Neural progenitor cell (in vitro differentiated cells): ENCODE measurements at regions not wholly inside any gene's neighbourhood (a gene's known extent, or its start where the extent isn't known, plus 50 kb on each side); places are given as distances from the start of the nearest gene placed in this dataset.

ENCODE experiments used
- DNase-seq: peaks from one replicate; pipeline ENCODE4 v3.0.0-alpha.2; 2016; ENCODE audit warnings: low spot score
- H2AFZ ChIP-seq: fragments of 200-600 bp; sonication (generic); replicated peaks from 2 replicates; pipeline ENCODE4 v1.6.1; 2016; ENCODE audit warnings: antibody characterized with exemption
- H3F3A ChIP-seq: fragments of 200-600 bp; sonication (generic); 2 replicates; pipeline ENCODE4 v1.6.1; 2016; ENCODE audit warnings: antibody characterized with exemption, low read depth
- H3K27ac ChIP-seq: fragments of 200-600 bp; sonication (generic); 2 replicates; pipeline ENCODE4 v1.5.1; 2016; ENCODE audit warnings: mild to moderate bottlenecking
- H3K27me3 ChIP-seq: fragments of 200-600 bp; sonication (generic); 2 replicates; pipeline ENCODE4 v1.6.1; 2016; ENCODE audit warnings: mild to moderate bottlenecking, moderate library complexity
- H3K36me3 ChIP-seq: fragments of 200-600 bp; sonication (generic); 2 replicates; pipeline ENCODE4 v1.5.1; 2016
- H3K4me1 ChIP-seq: fragments of 200-600 bp; sonication (generic); 2 replicates; pipeline ENCODE4 v1.6.1; 2016; ENCODE audit warnings: mixed run types
- H3K4me2 ChIP-seq: fragments of 200-600 bp; sonication (generic); 2 replicates; pipeline ENCODE4 v1.6.1; 2016
- H3K4me3 ChIP-seq: fragments of 200-600 bp; sonication (generic); 2 replicates; pipeline ENCODE4 v1.5.1; 2016
- H3K79me2 ChIP-seq: fragments of 200-600 bp; sonication (generic); 2 replicates; pipeline ENCODE4 v1.6.1; 2016; ENCODE audit warnings: low read depth
- H3K9ac ChIP-seq: fragments of 200-600 bp; sonication (generic); 2 replicates; pipeline ENCODE4 v1.6.1; 2016
- H3K9me3 ChIP-seq: fragments of 200-600 bp; sonication (generic); 2 replicates; pipeline ENCODE4 v1.5.1; 2016; ENCODE audit warnings: low read depth
- H4K20me1 ChIP-seq: fragments of 200-600 bp; sonication (generic); 2 replicates; pipeline ENCODE4 v1.6.1; 2016; ENCODE audit warnings: low read depth
- H3K27ac Mint-ChIP-seq: 3 replicates; pipeline ENCODE4 v1.8.0; 2021; ENCODE audit warnings: mixed read lengths
- H3K27me3 Mint-ChIP-seq: 2 replicates; pipeline ENCODE4 v1.8.0; 2022; ENCODE audit warnings: low read depth, mild to moderate bottlenecking, inconsistent platforms, moderate library complexity, mixed read lengths; ENCODE audit not compliant: insufficient read depth
- H3K36me3 Mint-ChIP-seq: 3 replicates; pipeline ENCODE4 v1.8.0; 2021; ENCODE audit warnings: mixed read lengths
- H3K4me1 Mint-ChIP-seq: 3 replicates; pipeline ENCODE4 v1.8.0; 2021; ENCODE audit warnings: mixed read lengths
- H3K4me3 Mint-ChIP-seq: 3 replicates; pipeline ENCODE4 v1.8.0; 2021; ENCODE audit warnings: mild to moderate bottlenecking, moderate library complexity, mixed read lengths
- H3K9me3 Mint-ChIP-seq: 3 replicates; pipeline ENCODE4 v1.8.0; 2020; ENCODE audit warnings: mixed read lengths
- CTCF ChIP-seq: fragments of 200-600 bp; sonication (generic); IDR thresholded peaks from 2 replicates; pipeline ENCODE4 v1.5.1; 2017; ENCODE audit warnings: antibody characterized with exemption, mild to moderate bottlenecking
- EZH2 ChIP-seq: fragments of 200-600 bp; sonication (generic); IDR thresholded peaks from 2 replicates; pipeline ENCODE4 v1.6.1; 2017; ENCODE audit warnings: antibody characterized with exemption, mild to moderate bottlenecking, moderate library complexity
- EZH2phosphoT487 ChIP-seq: fragments of 200-600 bp; sonication (generic); IDR thresholded peaks from 2 replicates; pipeline ENCODE4 v1.6.1; 2017; ENCODE audit warnings: antibody characterized with exemption

DNA sequence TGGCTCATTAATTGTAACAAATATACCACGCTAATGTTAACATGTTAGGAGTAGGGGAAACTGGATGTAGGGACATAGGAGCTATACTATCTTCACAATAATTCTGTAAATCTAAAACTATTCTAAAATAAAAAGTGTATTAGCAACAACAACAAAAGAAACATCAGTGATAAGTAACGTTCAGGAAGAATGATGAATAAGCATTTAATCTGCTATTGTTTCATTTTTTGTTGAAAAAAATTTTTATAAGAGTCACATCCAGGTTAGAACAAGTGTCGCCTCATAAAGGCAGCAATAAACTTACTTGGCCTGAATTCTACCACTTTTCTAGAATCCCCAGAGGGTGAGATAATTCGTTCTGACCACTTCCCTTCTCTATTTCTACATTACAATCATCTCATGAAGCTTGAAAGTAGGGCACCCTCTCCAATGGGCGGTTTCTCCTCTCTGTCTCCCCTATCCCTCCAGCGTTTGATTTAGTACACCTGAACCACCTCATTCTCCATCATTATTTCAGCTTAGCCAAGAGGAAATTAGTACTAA is 253.1 kb upstream of the IPO5 start:
- no peak overlapping the region for H3K4me3 Mint-ChIP-seq
- no peaks in the 10 kb centered on the region for H4K20me1 ChIP-seq
- no peaks in the 10 kb centered on the region for H3K36me3 ChIP-seq
- no peak overlapping the region for H3K27ac ChIP-seq
- H3K27me3 ChIP-seq = no peaks in the 10 kb centered on the region
- H3K9me3 Mint-ChIP-seq = no peaks in the 10 kb centered on the region
- no peak overlapping the region for H3K9ac ChIP-seq
- H3K27ac Mint-ChIP-seq = no peak overlapping the region
- H3K4me3 ChIP-seq = no peak overlapping the region
- H3K4me1 ChIP-seq = no peaks in the 10 kb centered on the region
- H3K27me3 Mint-ChIP-seq = peaks cover 2% of the 10 kb centered on the region
- H3K4me1 Mint-ChIP-seq = no peaks in the 10 kb centered on the region
- H3K9me3 ChIP-seq = no peaks in the 10 kb centered on the region
- no peaks in the 10 kb centered on the region for H3K79me2 ChIP-seq
- no peaks in the 10 kb centered on the region for H3K36me3 Mint-ChIP-seq
- no peak overlapping the region for H3K4me2 ChIP-seq
- H2AFZ ChIP-seq = no peak overlapping the region
- TF ChIP-seq CTCF (no peak), EZH2 (no peak), EZH2phosphoT487 (no peak)
- no peaks in the 10 kb centered on the region for H3F3A ChIP-seq
- DNase-seq = no peak

DNA sequence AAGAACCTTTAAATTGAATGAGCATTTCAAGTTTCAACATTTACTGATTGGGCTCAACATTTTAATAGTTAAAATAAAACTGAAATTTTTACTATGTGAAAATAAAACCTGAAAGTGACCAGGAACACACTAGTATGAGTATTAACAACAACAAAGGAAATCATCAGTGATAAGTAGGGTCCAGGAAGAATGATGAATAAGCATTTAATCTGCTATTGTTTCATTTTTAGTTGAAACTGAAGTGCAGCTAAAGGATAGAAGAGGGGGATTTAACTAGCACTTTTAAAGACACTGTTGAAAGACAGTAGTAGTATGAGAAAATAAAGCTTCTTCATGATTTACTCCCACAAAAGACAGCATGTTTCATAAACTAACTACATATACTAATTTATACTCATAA is 250.9 kb upstream of the IPO5 start:
- DNase-seq = no peak
- no peaks in the 10 kb centered on the region for H3K79me2 ChIP-seq
- Mint-ChIP-seq H3K4me1 (no peaks in the 10 kb centered on the region), H3K36me3 (no peaks in the 10 kb centered on the region), H3K27ac (no peak overlapping the region), H3K4me3 (no peak overlapping the region), H3K27me3 (peaks cover 2% of the 10 kb centered on the region), H3K9me3 (no peaks in the 10 kb centered on the region)
- no peaks in the 10 kb centered on the region for H4K20me1 ChIP-seq
- no peaks in the 10 kb centered on the region for H3K27me3 ChIP-seq
- no peak overlapping the region for H3K4me3 ChIP-seq
- no peak overlapping the region for H3K9ac ChIP-seq
- no peaks in the 10 kb centered on the region for H3K4me1 ChIP-seq
- H3K9me3 ChIP-seq = no peaks in the 10 kb centered on the region
- no peaks in the 10 kb centered on the region for H3F3A ChIP-seq
- TF ChIP-seq EZH2phosphoT487 (no peak), CTCF (no peak), EZH2 (no peak)
- no peak overlapping the region for H2AFZ ChIP-seq
- no peak overlapping the region for H3K27ac ChIP-seq
- no peaks in the 10 kb centered on the region for H3K36me3 ChIP-seq
- H3K4me2 ChIP-seq = no peak overlapping the region

- no peaks in the 10 kb centered on the region for H3K27me3 ChIP-seq
- H3K36me3 Mint-ChIP-seq = no peaks in the 10 kb centered on the region
- TF ChIP-seq EZH2phosphoT487 = no peak
- TF ChIP-seq CTCF = no peak
- no peak for TF ChIP-seq EZH2
- H4K20me1 ChIP-seq = no peaks in the 10 kb centered on the region
- H3K4me2 ChIP-seq = no peak overlapping the region
- no peaks in the 10 kb centered on the region for H3K79me2 ChIP-seq
- H3K4me1 ChIP-seq = no peaks in the 10 kb centered on the region
- no peak overlapping the region for H3K9ac ChIP-seq
- H3K4me1 Mint-ChIP-seq = no peaks in the 10 kb centered on the region
- no peaks in the 10 kb centered on the region for H3K27me3 Mint-ChIP-seq
- no peaks in the 10 kb centered on the region for H3K36me3 ChIP-seq
- H3K27ac Mint-ChIP-seq = no peak overlapping the region
- H3K4me3 ChIP-seq = no peak overlapping the region
- no peak overlapping the region for H2AFZ ChIP-seq
- no peak for DNase-seq
- no peaks in the 10 kb centered on the region for H3K9me3 ChIP-seq
- H3K4me3 Mint-ChIP-seq = no peak overlapping the region
- H3F3A ChIP-seq = no peaks in the 10 kb centered on the region
- no peak overlapping the region for H3K27ac ChIP-seq
- H3K9me3 Mint-ChIP-seq = no peaks in the 10 kb centered on the region
These were observed 242.7 kb upstream of the IPO5 start for GRCh38 chr13:97710797-97711196.
